GM12875 (cell line): ENCODE measurements at regions not wholly inside any gene's neighbourhood (a gene's known extent, or its start where the extent isn't known, plus 50 kb on each side); places are given as distances from the start of the nearest gene placed in this dataset.

Experiments used
- H3K4me3 ChIP-seq: one replicate; pipeline ENCODE4 v1.5.1; 2011; ENCODE audit warnings: low read depth, low read length, control low read depth
- TF ChIP-seq, protein P1 (sequence below): IDR thresholded peaks from 2 replicates; pipeline ENCODE4 v1.5.1; 2011; ENCODE audit warnings: low read depth, mild to moderate bottlenecking, control low read depth, inconsistent platforms, low read length, moderate library complexity, borderline replicate concordance; ENCODE audit not compliant: insufficient read depth

DNA sequence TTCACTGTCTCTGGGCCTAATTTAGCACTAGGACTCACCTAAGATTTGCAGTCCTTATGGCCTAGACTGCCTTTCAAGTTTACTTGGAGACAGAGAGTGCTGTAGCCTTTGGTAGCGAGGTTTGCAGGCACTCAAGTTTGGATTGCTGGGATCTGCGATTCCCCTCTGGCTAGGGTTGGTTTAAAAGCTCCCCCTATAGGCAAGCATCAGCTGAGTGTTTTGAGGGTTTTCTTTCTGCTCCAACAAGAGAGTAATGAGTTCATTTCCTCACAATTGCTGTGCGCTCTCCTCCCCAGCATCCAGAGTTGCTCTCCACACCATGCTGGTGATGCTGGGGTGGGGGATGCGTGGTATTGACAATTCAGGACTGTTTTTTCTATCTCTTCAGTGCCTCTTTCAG, 206.9 kb downstream of the GLUD2 start:
- H3K4me3 ChIP-seq = no peak overlapping the region
- TF ChIP-seq, protein P1, sequence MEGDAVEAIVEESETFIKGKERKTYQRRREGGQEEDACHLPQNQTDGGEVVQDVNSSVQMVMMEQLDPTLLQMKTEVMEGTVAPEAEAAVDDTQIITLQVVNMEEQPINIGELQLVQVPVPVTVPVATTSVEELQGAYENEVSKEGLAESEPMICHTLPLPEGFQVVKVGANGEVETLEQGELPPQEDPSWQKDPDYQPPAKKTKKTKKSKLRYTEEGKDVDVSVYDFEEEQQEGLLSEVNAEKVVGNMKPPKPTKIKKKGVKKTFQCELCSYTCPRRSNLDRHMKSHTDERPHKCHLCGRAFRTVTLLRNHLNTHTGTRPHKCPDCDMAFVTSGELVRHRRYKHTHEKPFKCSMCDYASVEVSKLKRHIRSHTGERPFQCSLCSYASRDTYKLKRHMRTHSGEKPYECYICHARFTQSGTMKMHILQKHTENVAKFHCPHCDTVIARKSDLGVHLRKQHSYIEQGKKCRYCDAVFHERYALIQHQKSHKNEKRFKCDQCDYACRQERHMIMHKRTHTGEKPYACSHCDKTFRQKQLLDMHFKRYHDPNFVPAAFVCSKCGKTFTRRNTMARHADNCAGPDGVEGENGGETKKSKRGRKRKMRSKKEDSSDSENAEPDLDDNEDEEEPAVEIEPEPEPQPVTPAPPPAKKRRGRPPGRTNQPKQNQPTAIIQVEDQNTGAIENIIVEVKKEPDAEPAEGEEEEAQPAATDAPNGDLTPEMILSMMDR = peak; percentile 32; the same call in 1 of the 2 replicates

DNA sequence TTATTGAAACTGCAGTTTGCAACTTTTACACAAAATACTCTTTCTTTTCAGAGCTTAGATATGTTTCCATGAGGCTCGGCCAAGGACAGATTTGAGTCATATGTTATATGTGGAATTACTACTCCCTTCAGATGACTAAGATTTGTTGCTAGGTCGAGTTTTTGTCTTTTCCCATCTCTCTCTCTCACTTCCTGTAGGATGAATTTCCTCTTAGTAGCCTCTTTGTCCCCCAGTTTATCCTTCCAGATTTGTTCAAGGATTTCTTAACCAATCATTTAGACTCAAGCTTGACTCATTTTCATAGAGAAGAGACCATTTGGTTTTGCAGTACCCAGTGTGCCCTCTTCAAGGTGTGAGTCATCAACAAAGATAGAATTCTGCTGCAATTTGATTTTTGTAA, 209.2 kb downstream of the GLUD2 start:
- TF ChIP-seq, protein P1 = no peak
- no peak overlapping the region for H3K4me3 ChIP-seq

DNA sequence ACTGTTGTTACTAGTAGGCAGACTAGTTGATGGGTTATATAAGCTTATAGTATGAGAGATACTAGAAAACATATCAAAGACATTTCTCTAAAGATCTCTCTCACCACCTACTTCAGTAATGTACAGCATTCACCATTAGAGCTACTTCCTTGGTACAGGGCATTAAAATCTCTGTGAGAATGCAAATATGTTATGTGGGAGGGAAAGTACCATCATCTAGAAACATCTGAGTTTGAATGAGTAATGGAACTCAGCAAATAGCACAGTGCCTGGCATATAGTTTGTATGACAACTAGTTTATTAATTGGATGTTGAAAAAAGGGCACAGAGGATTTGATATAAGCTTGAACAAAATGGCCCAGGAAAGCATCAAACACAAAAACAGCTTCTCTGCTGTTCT, 211.1 kb downstream of the GLUD2 start:
- TF ChIP-seq, protein P1 = no peak
- no peak overlapping the region for H3K4me3 ChIP-seq

DNA sequence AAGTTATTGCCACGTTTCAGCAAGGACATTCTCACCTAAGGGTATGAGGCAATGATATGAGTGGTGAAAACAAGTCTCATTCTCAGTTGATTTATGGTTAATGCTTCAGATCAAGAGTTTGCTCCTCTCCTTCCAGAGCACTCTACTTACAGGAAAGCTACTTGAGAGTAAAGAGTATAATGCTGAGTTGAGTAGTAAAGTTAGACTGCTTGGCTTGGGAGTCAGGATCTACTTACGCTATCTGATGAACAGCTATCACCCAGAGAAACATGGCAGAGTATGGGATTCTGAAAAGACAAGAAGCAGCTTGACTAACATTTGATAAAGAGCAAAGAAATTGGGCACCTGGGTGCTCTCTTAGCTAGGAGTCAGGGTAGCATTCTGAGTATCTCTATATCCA, 211.8 kb downstream of the GLUD2 start:
- TF ChIP-seq, protein P1 = no peak
- H3K4me3 ChIP-seq = no peak overlapping the region

DNA sequence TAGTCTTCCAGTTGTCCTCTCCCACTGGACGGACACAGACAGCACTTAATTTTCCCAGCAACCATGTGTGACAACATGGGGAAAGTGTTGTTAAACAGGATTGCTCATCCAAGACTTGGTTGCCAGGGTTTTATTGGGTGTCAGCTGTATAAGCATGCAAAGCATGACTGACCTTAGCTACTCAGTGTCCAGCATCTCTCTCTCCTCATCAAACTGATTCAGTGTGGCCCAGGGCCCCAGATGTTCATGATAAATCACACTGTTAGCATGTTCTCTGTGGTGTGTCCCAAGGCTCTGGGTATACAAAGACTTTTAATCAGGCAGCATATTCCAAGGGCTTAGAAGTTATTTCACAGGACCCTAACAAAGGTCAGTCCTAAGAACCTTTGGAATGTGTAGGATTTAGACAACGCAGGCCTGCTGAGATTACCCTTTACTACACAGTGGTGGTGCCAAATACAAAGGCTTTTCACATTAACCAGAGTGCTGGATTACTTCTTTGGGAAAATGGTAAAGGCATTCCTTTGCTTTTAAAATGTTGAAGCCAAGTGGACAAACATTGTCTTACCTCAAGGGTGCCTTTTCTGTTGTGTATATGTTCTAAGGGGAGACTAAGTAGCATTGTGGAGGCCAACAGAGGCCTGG, 213.3 kb downstream of the GLUD2 start:
- H3K4me3 ChIP-seq = no peak overlapping the region
- TF ChIP-seq, protein P1 = no peak

DNA sequence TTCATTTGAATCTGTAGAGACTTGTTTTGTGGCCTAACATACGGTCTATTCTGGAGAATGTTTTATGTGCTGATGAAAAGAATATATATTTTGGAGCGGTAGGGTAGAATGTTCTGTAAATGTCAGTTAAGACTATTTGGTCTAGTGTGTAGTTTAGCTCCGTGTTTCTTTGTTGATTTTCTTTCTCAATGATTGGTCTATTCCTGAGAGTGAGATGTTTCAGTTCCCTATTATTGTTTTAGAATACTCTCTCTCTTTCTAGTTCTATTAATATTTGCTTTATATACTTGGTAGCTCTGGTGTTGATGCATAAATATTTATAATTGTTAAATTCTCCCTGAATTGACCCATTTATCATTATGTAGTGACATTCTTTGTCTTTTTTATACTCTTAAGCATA, 236.5 kb downstream of the GLUD2 start:
- TF ChIP-seq, protein P1 = no peak

DNA sequence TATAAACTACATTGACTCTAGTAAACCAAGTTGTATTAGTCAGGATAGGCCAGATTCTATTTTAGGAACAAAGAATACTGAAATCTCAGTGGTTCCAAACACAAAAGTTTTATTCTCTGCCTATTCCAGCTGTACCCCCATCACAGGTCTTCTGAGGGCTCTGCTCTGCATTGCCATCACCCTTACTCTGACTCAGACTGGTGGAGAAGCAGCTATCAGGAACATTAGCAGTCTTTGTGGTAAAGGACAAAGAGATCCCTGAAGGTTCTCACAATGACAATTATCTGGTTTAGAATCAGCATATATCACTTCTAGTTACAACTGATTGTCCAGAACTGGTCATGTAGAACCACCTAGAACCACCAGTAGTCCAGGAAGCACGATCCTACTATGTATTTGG, 251.1 kb downstream of the GLUD2 start:
- no peak overlapping the region for H3K4me3 ChIP-seq
- TF ChIP-seq, protein P1 = no peak

More for the DNA sequence above, 236.5 kb downstream of the GLUD2 start:
- H3K4me3 ChIP-seq = no peak overlapping the region
